HG03175 (cell line): ENCODE measurements at regions not wholly inside any gene's neighbourhood (a gene's known extent, or its start where the extent isn't known, plus 50 kb on each side); places are given as distances from the start of the nearest gene placed in this dataset.
"Not testable (repeated sequence)": the region's sequence is repeated elsewhere in the genome, so short reads cannot be mapped to it uniquely, and the experiment has no call there.

ENCODE experiments used
- ATAC-seq: cut with Tn5 transposase; IDR thresholded peaks from one replicate; pipeline ENCODE4 v1.9.1; 2021; ENCODE audit warnings: mild to moderate bottlenecking, moderate library complexity; ENCODE audit not compliant: unreplicated experiment

GRCh38 chr10:130696870-130697269, 560.7 kb downstream of the GLRX3 start:
- ATAC-seq = no peak

GRCh38 chr10:130707389-130707979, 571.3 kb downstream of the GLRX3 start:
- no peak for ATAC-seq

- no peak for ATAC-seq
Observed at GRCh38 chr10:130708465-130709070, 572.4 kb downstream of the GLRX3 start.

- no peak for ATAC-seq
Observed at GRCh38 chr10:130709415-130709814, 573.2 kb downstream of the GLRX3 start.

GRCh38 chr10:130711072-130711471, 574.9 kb downstream of the GLRX3 start:
- no peak for ATAC-seq

- no peak for ATAC-seq
Observed at GRCh38 chr10:130713135-130713534, 576.9 kb downstream of the GLRX3 start.

GRCh38 chr10:130713731-130714130, 577.5 kb downstream of the GLRX3 start:
- no peak for ATAC-seq

- no peak for ATAC-seq
Observed at GRCh38 chr10:130714742-130715467, 578.7 kb downstream of the GLRX3 start.

- ATAC-seq = no peak
Observed at GRCh38 chr10:130715686-130716670, 579.8 kb downstream of the GLRX3 start.

- no peak for ATAC-seq
Observed at GRCh38 chr10:130717083-130717482, 580.9 kb downstream of the GLRX3 start.

GRCh38 chr10:130718744-130719447, 582.7 kb downstream of the GLRX3 start:
- not testable (repeated sequence) for ATAC-seq

- ATAC-seq = no peak
Observed at GRCh38 chr10:130719448-130719752, 583.2 kb downstream of the GLRX3 start.

GRCh38 chr10:130720235-130720634, 584.0 kb downstream of the GLRX3 start:
- ATAC-seq = no peak

- no peak for ATAC-seq
Observed at GRCh38 chr10:130721971-130722370, 585.8 kb downstream of the GLRX3 start.

- ATAC-seq = no peak
Observed at GRCh38 chr10:130723704-130724103, 587.5 kb downstream of the GLRX3 start.

- no peak for ATAC-seq
Observed at GRCh38 chr10:130725474-130725970, 586.0 kb downstream of the TCERG1L start.

GRCh38 chr10:130726996-130727725, 584.4 kb downstream of the TCERG1L start:
- ATAC-seq = no peak

GRCh38 chr10:130727766-130728490, 583.6 kb downstream of the TCERG1L start:
- no peak for ATAC-seq
